ENCODE measurements at regions not wholly inside any gene's neighbourhood (a gene's known extent, or its start where the extent isn't known, plus 50 kb on each side); places are given as distances from the start of the nearest gene placed in this dataset.
"Not testable (repeated sequence)": the region's sequence is repeated elsewhere in the genome, so short reads cannot be mapped to it uniquely, and the experiment has no call there.

GRCh38 chr17:56690441-56691291, 97.2 kb downstream of the NOG start:
- DNase-seq (ENCODE audit: low spot score) = no peak

GRCh38 chr17:56694825-56695224, 101.3 kb downstream of the NOG start:
- no peak for DNase-seq (ENCODE audit: low spot score)

GRCh38 chr17:56697190-56697589, 103.7 kb downstream of the NOG start:
- DNase-seq (ENCODE audit: low spot score) = no peak

GRCh38 chr17:56699186-56699894, 105.8 kb downstream of the NOG start:
- no peak for DNase-seq (ENCODE audit: low spot score)

- no peak for DNase-seq (ENCODE audit: low spot score)
These were observed 107.5 kb downstream of the NOG start for GRCh38 chr17:56700919-56701420.

GRCh38 chr17:56707312-56708219, 114.1 kb downstream of the NOG start:
- no peak for DNase-seq (ENCODE audit: low spot score)

GRCh38 chr17:56708220-56708558, 114.7 kb downstream of the NOG start:
- DNase-seq (ENCODE audit: low spot score) = no peak

- DNase-seq (ENCODE audit: low spot score) = no peak
These were observed 115.3 kb downstream of the NOG start for GRCh38 chr17:56708670-56709410.

GRCh38 chr17:56710986-56711385, 117.5 kb downstream of the NOG start:
- no peak for DNase-seq (ENCODE audit: low spot score)

GRCh38 chr17:56715613-56716357, 117.9 kb downstream of the C17orf67 start:
- peak; percentile 81 for DNase-seq (ENCODE audit: low spot score)

- DNase-seq (ENCODE audit: low spot score) = no peak
These were observed 116.2 kb downstream of the C17orf67 start for GRCh38 chr17:56717471-56717870.

- no peak for DNase-seq (ENCODE audit: low spot score)
These were observed 115.2 kb downstream of the C17orf67 start for GRCh38 chr17:56718515-56718914.

- no peak for DNase-seq (ENCODE audit: low spot score)
These were observed 110.3 kb downstream of the C17orf67 start for GRCh38 chr17:56723421-56723820.

GRCh38 chr17:56724664-56725063, 109.1 kb downstream of the C17orf67 start:
- no peak for DNase-seq (ENCODE audit: low spot score)

- no peak for DNase-seq (ENCODE audit: low spot score)
These were observed 108.6 kb downstream of the C17orf67 start for GRCh38 chr17:56725144-56725543.

GRCh38 chr17:56727876-56728617, 105.7 kb downstream of the C17orf67 start:
- no peak for DNase-seq (ENCODE audit: low spot score)

- not testable (repeated sequence) for DNase-seq (ENCODE audit: low spot score)
These were observed 102.6 kb downstream of the C17orf67 start for GRCh38 chr17:56731096-56731495.

- DNase-seq (ENCODE audit: low spot score) = no peak
These were observed 99.9 kb downstream of the C17orf67 start for GRCh38 chr17:56733833-56734232.

- no peak for DNase-seq (ENCODE audit: low spot score)
These were observed 97.9 kb downstream of the C17orf67 start for GRCh38 chr17:56735842-56736241.

Measured in germinal center (tissue), 1 donor.